Fibroblast of lung (primary cell): ENCODE measurements at regions not wholly inside any gene's neighbourhood (a gene's known extent, or its start where the extent isn't known, plus 50 kb on each side); places are given as distances from the start of the nearest gene placed in this dataset.

Source experiments
- DNase-seq, 2 donors: peaks; one replicate each; pipeline versions ENCODE4 v3.0.0 to v3.0.0-alpha.2; 2010; ENCODE audit warnings: low read depth in 2 of 2
- H2AFZ ChIP-seq: 2 replicates; pipeline ENCODE4 v1.5.1; 2012; ENCODE audit warnings: low read length, control low read depth, inconsistent platforms
- H3K27ac ChIP-seq: 2 replicates; pipeline ENCODE4 v1.5.1; 2011; ENCODE audit warnings: low read length, control low read depth; ENCODE audit not compliant: insufficient read depth
- H3K27me3 ChIP-seq: 2 replicates; pipeline ENCODE4 v1.5.1; 2011; ENCODE audit warnings: mild to moderate bottlenecking, low read length; ENCODE audit not compliant: control insufficient read depth, insufficient read depth
- H3K36me3 ChIP-seq: 2 replicates; pipeline ENCODE4 v1.5.1; 2011; ENCODE audit warnings: low read length; ENCODE audit not compliant: control insufficient read depth, insufficient read depth
- H3K4me1 ChIP-seq: 2 replicates; pipeline ENCODE4 v1.5.1; 2011; ENCODE audit warnings: low read length; ENCODE audit not compliant: control insufficient read depth, insufficient read depth; ENCODE audit errors: extremely low read depth
- H3K4me2 ChIP-seq: 2 replicates; pipeline ENCODE4 v1.5.1; 2011; ENCODE audit warnings: low read length, control low read depth; ENCODE audit not compliant: insufficient read depth; ENCODE audit errors: extremely low read depth
- H3K4me3 ChIP-seq, 4 experiments: fragments of 200-600 bp in 1 of 4; sonication (generic) in 1 of 4; replicated peaks in 1 of 4; 2 replicates each; pipeline ENCODE4 v1.5.1; 2011 to 2016; ENCODE audit warnings: low read length in 4 of 4, low read depth in 3 of 4, mild to moderate bottlenecking in 3 of 4, control low read depth in 2 of 4, inconsistent platforms in 1 of 4, mixed read lengths in 1 of 4; ENCODE audit not compliant: insufficient read depth in 1 of 4; ENCODE audit errors: control extremely low read depth in 1 of 4
- H3K79me2 ChIP-seq: 2 replicates; pipeline ENCODE4 v1.5.1; 2012; ENCODE audit warnings: mild to moderate bottlenecking, low read length, inconsistent platforms; ENCODE audit not compliant: control insufficient read depth, insufficient read depth
- H3K9ac ChIP-seq: 2 replicates; pipeline ENCODE4 v1.5.1; 2011; ENCODE audit warnings: mild to moderate bottlenecking, low read length, control low read depth; ENCODE audit not compliant: insufficient read depth
- H3K9me3 ChIP-seq: 2 replicates; pipeline ENCODE4 v1.5.1; 2012; ENCODE audit warnings: low read depth, low read length; ENCODE audit not compliant: control insufficient read depth, insufficient read depth
- H4K20me1 ChIP-seq: 2 replicates; pipeline ENCODE4 v1.5.1; 2011; ENCODE audit warnings: low read length; ENCODE audit not compliant: control insufficient read depth, insufficient read depth; ENCODE audit errors: extremely low read depth
- EZH2 ChIP-seq: IDR thresholded peaks from 2 replicates; pipeline ENCODE4 v1.5.1; 2012; ENCODE audit warnings: low read length, control low read depth, mild to moderate bottlenecking; ENCODE audit errors: missing control alignments
- TF ChIP-seq, protein P1 (sequence below), 2 donors: IDR thresholded peaks in 1 of 2; conservative IDR thresholded peaks in 1 of 2; 1 replicate in 1 of 2; 2 replicates in 1 of 2; pipeline ENCODE4 v1.5.1; 2011 to 2012; ENCODE audit warnings: low read length in 2 of 2, control low read depth in 1 of 2, inconsistent platforms in 1 of 2, low read depth in 1 of 2, mild to moderate bottlenecking in 1 of 2

DNA sequence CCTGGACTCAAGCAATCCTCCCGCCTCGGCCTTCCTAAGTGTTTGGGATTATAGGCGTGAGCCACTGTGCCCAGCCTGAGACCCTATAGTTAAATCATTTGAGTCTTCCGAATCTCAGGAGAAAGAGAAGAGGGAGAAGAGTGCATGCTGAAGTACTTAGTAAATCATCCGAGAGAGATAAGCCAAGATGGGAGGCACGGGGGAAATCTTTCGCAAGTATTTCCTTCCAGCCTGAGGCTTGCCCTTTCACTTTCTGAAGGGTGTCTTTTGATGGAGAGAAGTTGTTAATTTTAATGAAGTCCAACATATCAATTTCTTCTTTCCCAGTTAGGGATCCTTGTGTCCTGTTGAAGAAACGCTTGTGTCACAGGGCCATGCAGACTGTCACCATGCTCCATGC is 97.1 kb upstream of the SLC6A6 start:
- TF ChIP-seq, protein P1, sequence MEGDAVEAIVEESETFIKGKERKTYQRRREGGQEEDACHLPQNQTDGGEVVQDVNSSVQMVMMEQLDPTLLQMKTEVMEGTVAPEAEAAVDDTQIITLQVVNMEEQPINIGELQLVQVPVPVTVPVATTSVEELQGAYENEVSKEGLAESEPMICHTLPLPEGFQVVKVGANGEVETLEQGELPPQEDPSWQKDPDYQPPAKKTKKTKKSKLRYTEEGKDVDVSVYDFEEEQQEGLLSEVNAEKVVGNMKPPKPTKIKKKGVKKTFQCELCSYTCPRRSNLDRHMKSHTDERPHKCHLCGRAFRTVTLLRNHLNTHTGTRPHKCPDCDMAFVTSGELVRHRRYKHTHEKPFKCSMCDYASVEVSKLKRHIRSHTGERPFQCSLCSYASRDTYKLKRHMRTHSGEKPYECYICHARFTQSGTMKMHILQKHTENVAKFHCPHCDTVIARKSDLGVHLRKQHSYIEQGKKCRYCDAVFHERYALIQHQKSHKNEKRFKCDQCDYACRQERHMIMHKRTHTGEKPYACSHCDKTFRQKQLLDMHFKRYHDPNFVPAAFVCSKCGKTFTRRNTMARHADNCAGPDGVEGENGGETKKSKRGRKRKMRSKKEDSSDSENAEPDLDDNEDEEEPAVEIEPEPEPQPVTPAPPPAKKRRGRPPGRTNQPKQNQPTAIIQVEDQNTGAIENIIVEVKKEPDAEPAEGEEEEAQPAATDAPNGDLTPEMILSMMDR (conservative IDR thresholded peaks at IDR 0.05 in 1 of 2, IDR thresholded peaks at IDR 0.05 in 1 of 2; ENCODE audit: low read depth in 1 of 2, low read length in 2 of 2), result no peak
- no peak for TF ChIP-seq EZH2
- no peaks in the 10 kb centered on the region for H3K36me3 ChIP-seq
- H3K9ac ChIP-seq, result no peak overlapping the region
- H3K27me3 ChIP-seq, result peaks cover 3% of the 10 kb centered on the region
- H3K79me2 ChIP-seq, result no peaks in the 10 kb centered on the region
- H3K4me3 ChIP-seq, result no peak overlapping the region
- no peak overlapping the region for H3K27ac ChIP-seq
- no peaks in the 10 kb centered on the region for H4K20me1 ChIP-seq
- H3K4me2 ChIP-seq, result no peak overlapping the region
- no peaks in the 10 kb centered on the region for H3K4me1 ChIP-seq
- no peak overlapping the region for H2AFZ ChIP-seq
- no peaks in the 10 kb centered on the region for H3K9me3 ChIP-seq
- DNase-seq, result peak in 1 of 2 donors; percentile 32

DNA sequence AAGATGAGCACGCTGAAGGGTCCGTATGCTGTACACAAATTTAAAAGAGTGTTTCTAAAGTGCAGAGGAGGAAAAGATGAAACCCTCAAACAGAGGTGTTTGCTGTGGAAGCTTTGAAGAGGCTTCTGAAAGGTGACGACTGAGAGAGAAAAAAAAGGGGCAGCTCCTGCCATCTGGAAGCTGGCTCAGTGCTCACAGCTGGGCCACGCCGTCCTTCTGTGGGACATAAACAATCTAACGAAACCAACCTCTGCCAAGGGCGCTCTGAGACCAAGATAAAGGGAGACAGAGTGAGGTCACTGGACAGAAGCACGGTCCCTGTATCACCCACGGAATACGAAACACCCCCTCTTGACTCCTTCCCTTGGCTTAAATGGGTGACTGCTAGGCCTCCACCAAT is 96.3 kb upstream of the SLC6A6 start:
- DNase-seq, result no peak

DNA sequence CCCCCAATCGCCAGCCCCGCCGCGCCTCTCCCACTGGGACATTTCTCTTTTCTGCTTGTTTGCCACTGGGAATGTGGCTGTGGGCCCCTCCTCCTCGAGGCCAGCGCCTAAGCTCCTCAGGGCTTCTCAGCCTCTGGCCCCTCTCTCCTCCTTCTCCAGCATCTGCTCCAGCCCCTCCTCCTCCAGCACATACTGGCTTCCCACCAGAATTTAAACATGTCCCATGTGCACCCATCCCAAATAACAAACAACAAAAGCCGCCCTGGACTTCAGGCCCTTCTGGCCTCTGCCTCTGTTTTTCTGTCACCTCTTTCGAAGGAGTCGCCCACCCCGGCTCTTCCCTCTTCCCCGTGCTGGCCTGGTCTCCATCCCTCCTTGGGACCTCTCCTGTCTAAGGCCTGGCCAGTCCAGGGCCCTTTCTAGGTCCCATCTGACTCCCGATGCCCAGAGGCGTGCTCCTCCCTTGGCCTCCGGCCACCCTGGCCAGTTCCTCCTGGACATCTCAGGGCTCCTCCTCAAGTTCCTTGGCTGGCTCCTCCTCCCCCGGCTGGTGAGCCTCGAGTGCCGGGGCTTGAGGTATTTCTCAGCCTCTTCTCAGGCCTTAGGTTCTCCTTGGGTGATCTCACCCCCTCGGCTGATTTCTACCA is 94.6 kb upstream of the SLC6A6 start:
- DNase-seq, result no peak
- Histone ChIP-seq H4K20me1 (no peaks in the 10 kb centered on the region), H3K9me3 (no peaks in the 10 kb centered on the region), H3K4me1 (no peaks in the 10 kb centered on the region), H3K9ac (no peak overlapping the region), H2AFZ (no peak overlapping the region), H3K27ac (no peak overlapping the region), H3K4me3 (no peak overlapping the region), H3K79me2 (no peaks in the 10 kb centered on the region), H3K36me3 (no peaks in the 10 kb centered on the region), H3K27me3 (peaks cover 3% of the 10 kb centered on the region), H3K4me2 (no peak overlapping the region)
- no peak for TF ChIP-seq EZH2
- TF ChIP-seq, protein P1 (conservative IDR thresholded peaks at IDR 0.05 in 1 of 2, IDR thresholded peaks at IDR 0.05 in 1 of 2; ENCODE audit: low read depth in 1 of 2, low read length in 2 of 2), result no peak

More for the DNA sequence above, 96.3 kb upstream of the SLC6A6 start:
- H3K4me3 ChIP-seq, result no peak overlapping the region
- H4K20me1 ChIP-seq, result no peaks in the 10 kb centered on the region
- no peak overlapping the region for H3K4me2 ChIP-seq
- no peaks in the 10 kb centered on the region for H3K79me2 ChIP-seq
- H3K9ac ChIP-seq, result no peak overlapping the region
- H3K27ac ChIP-seq, result no peak overlapping the region
- H3K9me3 ChIP-seq, result no peaks in the 10 kb centered on the region
- H3K4me1 ChIP-seq, result no peaks in the 10 kb centered on the region
- no peak overlapping the region for H2AFZ ChIP-seq
- no peaks in the 10 kb centered on the region for H3K36me3 ChIP-seq
- peaks cover 3% of the 10 kb centered on the region for H3K27me3 ChIP-seq
- no peak for TF ChIP-seq EZH2
- TF ChIP-seq, protein P1 (conservative IDR thresholded peaks at IDR 0.05 in 1 of 2, IDR thresholded peaks at IDR 0.05 in 1 of 2; ENCODE audit: low read depth in 1 of 2, low read length in 2 of 2), result no peak
